ENCODE measurements at regions not wholly inside any gene's neighbourhood (a gene's known extent, or its start where the extent isn't known, plus 50 kb on each side); places are given as distances from the start of the nearest gene placed in this dataset.

DNA sequence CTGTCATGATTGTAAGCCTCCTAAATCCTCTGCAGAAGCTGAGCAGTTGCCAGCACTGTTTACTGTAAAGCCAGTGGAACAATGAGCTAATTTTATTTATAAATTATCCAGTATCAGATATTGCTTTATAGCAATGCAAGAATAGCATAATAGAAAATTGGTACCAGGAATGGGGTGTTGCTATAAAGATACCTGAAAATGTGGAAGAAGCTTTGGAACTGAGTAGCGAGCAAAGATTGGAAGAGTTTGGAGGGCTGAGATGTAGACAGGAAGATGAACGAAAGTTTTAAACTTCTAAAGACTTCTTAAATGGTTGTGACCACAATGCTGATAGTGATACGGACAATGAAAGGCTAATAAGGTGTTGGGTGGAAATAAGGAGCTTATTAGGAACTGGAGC is 917.4 kb upstream of the POT1 start:
- H3K9me2 ChIP-seq (ENCODE audit: insufficient read depth) = peaks cover 9% of the 10 kb centered on the region; the same call in 1 of the 2 replicates
- no peak overlapping the region for H2AFZ ChIP-seq
- peaks cover 6% of the 10 kb centered on the region; the same call in 1 of the 3 replicates for H3K4me1 Mint-ChIP-seq
- H3K4me2 ChIP-seq = no peak overlapping the region
- H3K27ac ChIP-seq (ENCODE audit: low read depth) = peak overlapping the region; percentile 76; the same call in 1 of the 2 replicates
- no peaks in the 10 kb centered on the region; the same call in 1 of the 2 replicates for H3K36me3 ChIP-seq (ENCODE audit: insufficient read depth)
- no peaks in the 10 kb centered on the region for H3F3A ChIP-seq (replicated peaks; ENCODE audit: low read depth)
- peaks cover 24% of the 10 kb centered on the region for H3K36me3 Mint-ChIP-seq (ENCODE audit: low read depth)
- peaks cover 18% of the 10 kb centered on the region for H3K9me3 Mint-ChIP-seq
- ATAC-seq (no peak), DNase-seq (ENCODE audit: low spot score) (no peak)
- no peaks in the 10 kb centered on the region for H3K27me3 Mint-ChIP-seq (ENCODE audit: insufficient read depth, low read depth, poor library complexity)
- H3K79me2 ChIP-seq (replicated peaks; ENCODE audit: insufficient read depth) = no peaks in the 10 kb centered on the region
- H3K27me3 ChIP-seq (ENCODE audit: insufficient read depth) = no peaks in the 10 kb centered on the region
- H3K27ac Mint-ChIP-seq = no peak overlapping the region
- H4K20me1 ChIP-seq (replicated peaks; ENCODE audit: insufficient read depth) = no peaks in the 10 kb centered on the region
- H3K4me1 ChIP-seq (ENCODE audit: insufficient read depth) = no peaks in the 10 kb centered on the region
- TF ChIP-seq, protein P1, sequence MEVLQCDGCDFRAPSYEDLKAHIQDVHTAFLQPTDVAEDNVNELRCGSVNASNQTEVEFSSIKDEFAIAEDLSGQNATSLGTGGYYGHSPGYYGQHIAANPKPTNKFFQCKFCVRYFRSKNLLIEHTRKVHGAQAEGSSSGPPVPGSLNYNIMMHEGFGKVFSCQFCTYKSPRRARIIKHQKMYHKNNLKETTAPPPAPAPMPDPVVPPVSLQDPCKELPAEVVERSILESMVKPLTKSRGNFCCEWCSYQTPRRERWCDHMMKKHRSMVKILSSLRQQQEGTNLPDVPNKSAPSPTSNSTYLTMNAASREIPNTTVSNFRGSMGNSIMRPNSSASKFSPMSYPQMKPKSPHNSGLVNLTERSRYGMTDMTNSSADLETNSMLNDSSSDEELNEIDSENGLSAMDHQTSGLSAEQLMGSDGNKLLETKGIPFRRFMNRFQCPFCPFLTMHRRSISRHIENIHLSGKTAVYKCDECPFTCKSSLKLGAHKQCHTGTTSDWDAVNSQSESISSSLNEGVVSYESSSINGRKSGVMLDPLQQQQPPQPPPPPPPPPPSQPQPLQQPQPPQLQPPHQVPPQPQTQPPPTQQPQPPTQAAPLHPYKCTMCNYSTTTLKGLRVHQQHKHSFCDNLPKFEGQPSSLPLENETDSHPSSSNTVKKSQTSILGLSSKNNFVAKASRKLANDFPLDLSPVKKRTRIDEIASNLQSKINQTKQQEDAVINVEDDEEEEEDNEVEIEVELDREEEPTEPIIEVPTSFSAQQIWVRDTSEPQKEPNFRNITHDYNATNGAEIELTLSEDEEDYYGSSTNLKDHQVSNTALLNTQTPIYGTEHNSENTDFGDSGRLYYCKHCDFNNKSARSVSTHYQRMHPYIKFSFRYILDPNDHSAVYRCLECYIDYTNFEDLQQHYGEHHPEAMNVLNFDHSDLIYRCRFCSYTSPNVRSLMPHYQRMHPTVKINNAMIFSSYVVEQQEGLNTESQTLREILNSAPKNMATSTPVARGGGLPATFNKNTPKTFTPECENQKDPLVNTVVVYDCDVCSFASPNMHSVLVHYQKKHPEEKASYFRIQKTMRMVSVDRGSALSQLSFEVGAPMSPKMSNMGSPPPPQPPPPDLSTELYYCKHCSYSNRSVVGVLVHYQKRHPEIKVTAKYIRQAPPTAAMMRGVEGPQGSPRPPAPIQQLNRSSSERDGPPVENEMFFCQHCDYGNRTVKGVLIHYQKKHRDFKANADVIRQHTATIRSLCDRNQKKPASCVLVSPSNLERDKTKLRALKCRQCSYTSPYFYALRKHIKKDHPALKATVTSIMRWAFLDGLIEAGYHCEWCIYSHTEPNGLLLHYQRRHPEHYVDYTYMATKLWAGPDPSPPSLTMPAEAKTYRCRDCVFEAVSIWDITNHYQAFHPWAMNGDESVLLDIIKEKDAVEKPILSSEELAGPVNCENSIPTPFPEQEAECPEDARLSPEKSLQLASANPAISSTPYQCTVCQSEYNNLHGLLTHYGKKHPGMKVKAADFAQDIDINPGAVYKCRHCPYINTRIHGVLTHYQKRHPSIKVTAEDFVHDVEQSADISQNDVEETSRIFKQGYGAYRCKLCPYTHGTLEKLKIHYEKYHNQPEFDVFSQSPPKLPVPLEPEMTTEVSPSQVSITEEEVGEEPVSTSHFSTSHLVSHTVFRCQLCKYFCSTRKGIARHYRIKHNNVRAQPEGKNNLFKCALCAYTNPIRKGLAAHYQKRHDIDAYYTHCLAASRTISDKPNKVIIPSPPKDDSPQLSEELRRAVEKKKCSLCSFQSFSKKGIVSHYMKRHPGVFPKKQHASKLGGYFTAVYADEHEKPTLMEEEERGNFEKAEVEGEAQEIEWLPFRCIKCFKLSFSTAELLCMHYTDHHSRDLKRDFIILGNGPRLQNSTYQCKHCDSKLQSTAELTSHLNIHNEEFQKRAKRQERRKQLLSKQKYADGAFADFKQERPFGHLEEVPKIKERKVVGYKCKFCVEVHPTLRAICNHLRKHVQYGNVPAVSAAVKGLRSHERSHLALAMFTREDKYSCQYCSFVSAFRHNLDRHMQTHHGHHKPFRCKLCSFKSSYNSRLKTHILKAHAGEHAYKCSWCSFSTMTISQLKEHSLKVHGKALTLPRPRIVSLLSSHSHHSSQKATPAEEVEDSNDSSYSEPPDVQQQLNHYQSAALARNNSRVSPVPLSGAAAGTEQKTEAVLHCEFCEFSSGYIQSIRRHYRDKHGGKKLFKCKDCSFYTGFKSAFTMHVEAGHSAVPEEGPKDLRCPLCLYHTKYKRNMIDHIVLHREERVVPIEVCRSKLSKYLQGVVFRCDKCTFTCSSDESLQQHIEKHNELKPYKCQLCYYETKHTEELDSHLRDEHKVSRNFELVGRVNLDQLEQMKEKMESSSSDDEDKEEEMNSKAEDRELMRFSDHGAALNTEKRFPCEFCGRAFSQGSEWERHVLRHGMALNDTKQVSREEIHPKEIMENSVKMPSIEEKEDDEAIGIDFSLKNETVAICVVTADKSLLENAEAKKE (CRISPR knock-in tag; IDR thresholded peaks at IDR 0.05) = no peak
- TF ChIP-seq EZH2 (IDR thresholded peaks at IDR 0.05; ENCODE audit: low read depth, unreplicated experiment) = no peak
- TF ChIP-seq NANOG (IDR thresholded peaks at IDR 0.05; ENCODE audit: borderline replicate concordance) = no peak
- TF ChIP-seq JUNB (IDR thresholded peaks at IDR 0.05; ENCODE audit: unreplicated experiment) = no peak
- TF ChIP-seq CTCF (conservative IDR thresholded peaks at IDR 0.05; ENCODE audit: low read depth in 2 of 2) = no peak
- TF ChIP-seq STAT1 (IDR thresholded peaks at IDR 0.05; ENCODE audit: unreplicated experiment) = no peak
- TF ChIP-seq ETS1 (IDR thresholded peaks at IDR 0.05) = no peak
- no peak for TF ChIP-seq POLR2AphosphoS5 (IDR thresholded peaks at IDR 0.05; ENCODE audit: low read depth)
- TF ChIP-seq EZH2phosphoT487 (IDR thresholded peaks at IDR 0.05; ENCODE audit: unreplicated experiment) = no peak
- TF ChIP-seq REST (IDR thresholded peaks at IDR 0.05; ENCODE audit: unreplicated experiment) = no peak
- TF ChIP-seq CREB1 (CRISPR knock-in tag; IDR thresholded peaks at IDR 0.05; ENCODE audit: low read depth) = no peak
- TF ChIP-seq ZNF331 (CRISPR knock-in tag; IDR thresholded peaks at IDR 0.05; ENCODE audit: low read depth) = no peak
- no peak for TF ChIP-seq ZNF114 (CRISPR knock-in tag; IDR thresholded peaks at IDR 0.05)
- no peak overlapping the region for H3K4me3 ChIP-seq
- H3K4me3 Mint-ChIP-seq = no peak overlapping the region

All from GM23338 (cell line).